ENCODE measurements at regions not wholly inside any gene's neighbourhood (a gene's known extent, or its start where the extent isn't known, plus 50 kb on each side); places are given as distances from the start of the nearest gene placed in this dataset.

- H3K4me3 ChIP-seq = no peak overlapping the region
Measured at GRCh38 chr1:95542936-95543335, 308.9 kb downstream of the RWDD3 start.

GRCh38 chr1:95547005-95547404 lies 313.0 kb downstream of the RWDD3 start:
- Histone ChIP-seq H3K4me3 (no peak overlapping the region), H3K36me3 (no peaks in the 10 kb centered on the region), H3K9me3 (no peaks in the 10 kb centered on the region), H3K27me3 (no peaks in the 10 kb centered on the region), H3K27ac (no peak overlapping the region), H3K4me1 (ENCODE audit: insufficient read depth) (no peaks in the 10 kb centered on the region)
- DNase-seq = no peak
- intact Hi-C loops (cut with DNase I) = no loop called here
- no peak for TF ChIP-seq POLR2A (IDR thresholded peaks at IDR 0.05)
- no peak for TF ChIP-seq CTCF (IDR thresholded peaks at IDR 0.05)
- WGBS, 3 donors = 74 to 82% (median 76%) methylated on average over 2 of the region's 2 CpGs

More at GRCh38 chr1:95542936-95543335, 308.9 kb downstream of the RWDD3 start:
- intact Hi-C loops (cut with DNase I) = no loop called here
- Histone ChIP-seq H3K27ac (no peak overlapping the region), H3K27me3 (no peaks in the 10 kb centered on the region), H3K36me3 (no peaks in the 10 kb centered on the region), H3K9me3 (no peaks in the 10 kb centered on the region), H3K4me1 (ENCODE audit: insufficient read depth) (no peaks in the 10 kb centered on the region)
- 72 to 83% (median 76%) methylated on average over 2 of the region's 2 CpGs for WGBS, 3 donors
- DNase-seq = no peak
- TF ChIP-seq EP300 (IDR thresholded peaks at IDR 0.05) (no peak), CTCF (IDR thresholded peaks at IDR 0.05) (no peak), POLR2A (IDR thresholded peaks at IDR 0.05) (no peak)

GRCh38 chr1:95548211-95548610 lies 314.2 kb downstream of the RWDD3 start:
- TF ChIP-seq EP300 (IDR thresholded peaks at IDR 0.05) (no peak), CTCF (IDR thresholded peaks at IDR 0.05) (no peak), POLR2A (IDR thresholded peaks at IDR 0.05) (no peak)
- Histone ChIP-seq H3K27me3 (no peaks in the 10 kb centered on the region), H3K9me3 (no peaks in the 10 kb centered on the region), H3K36me3 (no peaks in the 10 kb centered on the region), H3K4me3 (no peak overlapping the region), H3K27ac (no peak overlapping the region), H3K4me1 (ENCODE audit: insufficient read depth) (no peaks in the 10 kb centered on the region)
- intact Hi-C loops (cut with DNase I) = no loop called here
- 62 to 63% (median 62%) methylated on average over 1 of the region's 1 CpG for WGBS, 3 donors
- DNase-seq = no peak

- TF ChIP-seq POLR2A (IDR thresholded peaks at IDR 0.05) (no peak), CTCF (IDR thresholded peaks at IDR 0.05) (no peak), EP300 (IDR thresholded peaks at IDR 0.05) (no peak)
- DNase-seq = no peak
- Histone ChIP-seq H3K4me1 (ENCODE audit: insufficient read depth) (no peaks in the 10 kb centered on the region), H3K27ac (no peak overlapping the region), H3K4me3 (no peak overlapping the region), H3K27me3 (no peaks in the 10 kb centered on the region), H3K36me3 (no peaks in the 10 kb centered on the region), H3K9me3 (no peaks in the 10 kb centered on the region)
- intact Hi-C loops (cut with DNase I) = no loop called here
Measured at GRCh38 chr1:95551201-95551600, 317.2 kb downstream of the RWDD3 start.

- TF ChIP-seq POLR2A (IDR thresholded peaks at IDR 0.05) = no peak
- TF ChIP-seq EP300 (IDR thresholded peaks at IDR 0.05) = no peak
- no peak for TF ChIP-seq CTCF (IDR thresholded peaks at IDR 0.05)
- Histone ChIP-seq H3K36me3 (no peaks in the 10 kb centered on the region), H3K4me1 (ENCODE audit: insufficient read depth) (no peaks in the 10 kb centered on the region), H3K27me3 (no peaks in the 10 kb centered on the region), H3K9me3 (no peaks in the 10 kb centered on the region), H3K4me3 (no peak overlapping the region), H3K27ac (no peak overlapping the region)
- intact Hi-C loops (cut with DNase I) = no loop called here
- no peak for DNase-seq
- 86 to 92% (median 87%) methylated on average over 5 of the region's 5 CpGs for WGBS, 3 donors
Measured at GRCh38 chr1:95553595-95553994, 319.6 kb downstream of the RWDD3 start.
